DND-41 (cell line): ENCODE measurements at regions not wholly inside any gene's neighbourhood (a gene's known extent, or its start where the extent isn't known, plus 50 kb on each side); places are given as distances from the start of the nearest gene placed in this dataset.
"Not testable (repeated sequence)": the region's sequence is repeated elsewhere in the genome, so short reads cannot be mapped to it uniquely, and the experiment has no call there.

Experiments
- ATAC-seq: fragments of 200-7000 bp; cut with Tn5 transposase; 3 replicates; pipeline ENCODE4 v1.9.1; 2021; ENCODE audit warnings: low read depth; ENCODE audit not compliant: insufficient read depth
- DNase-seq: peaks from one replicate; pipeline ENCODE4 v3.0.0-alpha.2; 2020
- H2AFZ ChIP-seq: 2 replicates; pipeline ENCODE4 v1.6.0; 2012; ENCODE audit warnings: low read depth, low read length
- H3K27ac ChIP-seq: 2 replicates; pipeline ENCODE4 v1.5.1; 2012; ENCODE audit warnings: low read length, inconsistent platforms
- H3K27me3 ChIP-seq: fragments of 200-600 bp; sonication (generic); 2 replicates; pipeline ENCODE4 v1.6.0; 2012; ENCODE audit warnings: low read length, mild to moderate bottlenecking, inconsistent platforms; ENCODE audit not compliant: insufficient read depth, poor library complexity
- H3K36me3 ChIP-seq: 2 replicates; pipeline ENCODE4 v1.5.1; 2012; ENCODE audit warnings: low read length, inconsistent platforms; ENCODE audit not compliant: insufficient read depth
- H3K4me1 ChIP-seq: 2 replicates; pipeline ENCODE4 v1.5.1; 2012; ENCODE audit warnings: mild to moderate bottlenecking, low read length; ENCODE audit not compliant: insufficient read depth
- H3K4me2 ChIP-seq: 2 replicates; pipeline ENCODE4 v1.6.0; 2012; ENCODE audit warnings: mild to moderate bottlenecking, moderate library complexity, low read length, inconsistent platforms; ENCODE audit not compliant: insufficient read depth
- H3K4me3 ChIP-seq, 2 experiments: fragments of 200-600 bp in 1 of 2; shearing (Covaris generic) in 1 of 2; 2 replicates each; pipeline ENCODE4 v1.5.1; 2012 to 2016; ENCODE audit warnings: inconsistent platforms in 2 of 2, low read length in 2 of 2, mild to moderate bottlenecking in 2 of 2, low read depth in 1 of 2, moderate library complexity in 1 of 2
- H3K79me2 ChIP-seq: 2 replicates; pipeline ENCODE4 v1.6.0; 2012; ENCODE audit warnings: low read length, inconsistent platforms; ENCODE audit not compliant: insufficient read depth
- H3K9ac ChIP-seq: 2 replicates; pipeline ENCODE4 v1.6.0; 2012; ENCODE audit warnings: low read depth, mild to moderate bottlenecking, inconsistent platforms, low read length, moderate library complexity
- H3K9me3 ChIP-seq: 2 replicates; pipeline ENCODE4 v1.5.1; 2012; ENCODE audit warnings: low read length, moderate library complexity, mild to moderate bottlenecking, inconsistent platforms; ENCODE audit not compliant: insufficient read depth, severe bottlenecking
- H4K20me1 ChIP-seq: 2 replicates; pipeline ENCODE4 v1.6.0; 2012; ENCODE audit warnings: low read length; ENCODE audit not compliant: insufficient read depth
- CTCF ChIP-seq: IDR thresholded peaks from 2 replicates; pipeline ENCODE4 v1.5.1; 2012; ENCODE audit warnings: borderline replicate concordance, low read length, moderate library complexity, mild to moderate bottlenecking; ENCODE audit not compliant: poor library complexity, severe bottlenecking; ENCODE audit errors: extremely low read depth
- EZH2 ChIP-seq: IDR thresholded peaks from 3 replicates; pipeline ENCODE4 v1.6.1; 2012; ENCODE audit warnings: borderline replicate concordance, low read depth, mild to moderate bottlenecking, moderate library complexity, low read length, inconsistent platforms; ENCODE audit not compliant: severe bottlenecking

DNA sequence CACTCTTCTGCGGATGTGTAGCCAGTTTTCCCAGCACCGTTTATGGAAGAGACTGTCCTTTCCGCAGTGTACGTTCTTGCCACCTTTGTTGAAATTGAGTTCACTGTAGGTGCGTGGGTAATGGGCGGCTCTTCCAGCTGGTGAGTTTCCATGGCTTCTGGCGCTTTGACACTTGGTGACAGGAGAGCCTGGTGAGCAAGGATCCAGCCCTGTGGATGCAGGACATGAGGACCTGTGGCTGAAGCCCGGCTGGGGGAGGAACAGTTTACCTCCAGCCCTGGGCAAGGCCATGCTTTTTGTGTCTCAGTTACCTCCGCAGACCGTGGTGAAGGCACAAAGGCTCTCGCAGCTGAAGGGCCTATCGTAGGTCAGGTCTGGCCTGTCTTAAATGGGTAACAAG lies 166.5 kb downstream of the LAT start:
- no peak overlapping the region for H3K9ac ChIP-seq
- no peak overlapping the region for H3K4me2 ChIP-seq
- H4K20me1 ChIP-seq: no peaks in the 10 kb centered on the region
- peaks cover 35% of the 10 kb centered on the region for H3K4me1 ChIP-seq
- DNase-seq (no peak), ATAC-seq (no peak)
- no peak overlapping the region for H3K27ac ChIP-seq
- no peaks in the 10 kb centered on the region for H3K36me3 ChIP-seq
- TF ChIP-seq CTCF: no peak
- TF ChIP-seq EZH2: no peak
- no peaks in the 10 kb centered on the region for H3K9me3 ChIP-seq
- H3K79me2 ChIP-seq: no peaks in the 10 kb centered on the region
- no peak overlapping the region for H2AFZ ChIP-seq
- H3K27me3 ChIP-seq: no peaks in the 10 kb centered on the region
- no peak overlapping the region for H3K4me3 ChIP-seq

DNA sequence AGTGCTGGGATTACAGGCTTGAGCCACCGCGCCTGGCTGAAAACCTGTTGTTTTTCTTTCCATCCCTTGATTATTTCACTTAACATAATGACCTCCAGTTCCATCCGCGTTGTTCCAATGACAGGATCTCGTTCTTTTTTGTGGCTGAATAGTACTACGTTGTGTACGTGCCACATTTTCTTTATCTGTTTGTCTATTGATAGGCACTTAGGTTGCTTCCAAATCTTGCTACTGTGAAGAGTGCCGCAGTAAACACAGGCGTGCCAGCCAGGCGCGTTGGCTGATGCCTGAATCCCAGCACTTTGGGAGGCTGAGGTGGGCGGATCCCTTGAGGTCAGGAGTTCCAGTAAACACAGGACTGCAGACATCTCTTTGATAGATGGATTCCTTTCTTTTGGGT lies 165.1 kb downstream of the LAT start:
- peaks cover 35% of the 10 kb centered on the region for H3K4me1 ChIP-seq
- not testable (repeated sequence) for H4K20me1 ChIP-seq, H3K27ac ChIP-seq, H3K36me3 ChIP-seq, H3K27me3 ChIP-seq, H3K4me3 ChIP-seq, DNase-seq, H3K9me3 ChIP-seq, H3K9ac ChIP-seq, H2AFZ ChIP-seq, H3K4me2 ChIP-seq, H3K79me2 ChIP-seq, ATAC-seq

GRCh38 chr16:29148867-29149272 lies 164.0 kb downstream of the LAT start:
- Histone ChIP-seq H3K9ac (no peak overlapping the region), H3K36me3 (no peaks in the 10 kb centered on the region), H3K79me2 (no peaks in the 10 kb centered on the region), H2AFZ (no peak overlapping the region), H3K27me3 (no peaks in the 10 kb centered on the region), H3K9me3 (no peaks in the 10 kb centered on the region), H3K4me1 (peaks cover 35% of the 10 kb centered on the region), H4K20me1 (no peaks in the 10 kb centered on the region), H3K4me2 (no peak overlapping the region), H3K4me3 (no peak overlapping the region), H3K27ac (no peak overlapping the region)
- ATAC-seq (peak; percentile 78), DNase-seq (peak; percentile 85)
- no peak for TF ChIP-seq EZH2
- no peak for TF ChIP-seq CTCF

DNA sequence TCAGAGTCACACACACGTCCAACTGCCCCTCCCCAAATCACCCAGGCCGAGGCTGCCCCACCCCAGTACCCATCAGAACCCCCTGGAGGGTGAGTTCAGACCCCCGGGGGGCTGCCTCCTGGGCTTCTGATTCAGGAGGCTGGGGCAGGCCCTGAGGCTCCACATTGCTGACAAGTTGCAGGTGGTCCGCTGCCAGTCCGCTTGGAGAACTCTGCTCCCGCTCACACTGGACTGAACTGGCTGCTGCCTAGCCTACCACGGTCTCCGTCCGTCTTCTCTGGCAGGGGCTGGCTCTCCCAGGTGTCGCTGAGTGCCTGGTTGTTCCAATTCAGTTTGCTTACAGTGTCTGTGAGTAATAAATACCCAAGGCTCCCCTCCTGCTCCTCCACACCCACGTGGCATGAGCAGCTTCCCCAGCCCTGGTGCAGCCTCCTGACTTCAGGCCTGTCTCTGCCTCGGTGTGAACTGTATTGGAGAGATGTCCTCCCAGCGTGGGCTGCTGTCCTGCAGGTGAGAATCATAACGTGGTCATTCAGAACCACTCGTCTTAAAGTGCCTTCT lies 163.4 kb downstream of the LAT start:
- ATAC-seq: peak; percentile 27; the same call in 2 of the 3 replicates
- DNase-seq: no peak
- Histone ChIP-seq H3K4me3 (no peak overlapping the region), H3K4me1 (peaks cover 30% of the 10 kb centered on the region), H2AFZ (no peak overlapping the region), H3K4me2 (no peak overlapping the region), H3K9ac (no peak overlapping the region), H3K79me2 (no peaks in the 10 kb centered on the region), H3K36me3 (no peaks in the 10 kb centered on the region), H3K27ac (no peak overlapping the region), H3K27me3 (no peaks in the 10 kb centered on the region), H3K9me3 (no peaks in the 10 kb centered on the region), H4K20me1 (no peaks in the 10 kb centered on the region)
- no peak for TF ChIP-seq EZH2
- TF ChIP-seq CTCF: no peak

DNA sequence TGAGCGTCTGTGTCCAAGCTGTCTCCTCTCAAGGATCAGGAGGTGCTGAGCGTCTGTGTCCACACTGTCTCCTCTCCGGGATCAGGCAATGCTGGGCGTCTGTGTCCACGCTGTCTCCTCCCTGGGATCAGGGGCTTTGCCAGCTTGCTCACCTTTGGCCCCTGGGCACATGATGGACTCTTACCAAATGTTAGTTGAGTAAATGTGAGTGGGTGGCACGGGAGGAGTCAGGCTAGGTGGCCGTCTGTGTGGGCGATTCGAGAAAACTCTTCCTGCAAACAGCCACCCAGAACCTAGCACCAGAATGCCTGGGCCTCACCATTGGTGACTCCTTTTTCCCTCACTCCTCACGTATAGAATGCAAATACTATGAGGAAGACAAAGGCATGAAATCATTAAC lies 162.9 kb downstream of the LAT start:
- not testable (repeated sequence) for H3K9me3 ChIP-seq, H3K36me3 ChIP-seq, DNase-seq, H3K27me3 ChIP-seq, H4K20me1 ChIP-seq, H3K27ac ChIP-seq, H3K9ac ChIP-seq, H2AFZ ChIP-seq, ATAC-seq, H3K4me2 ChIP-seq, H3K79me2 ChIP-seq, H3K4me3 ChIP-seq
- H3K4me1 ChIP-seq: peaks cover 26% of the 10 kb centered on the region
